DOHH2 (cell line): ENCODE measurements at regions not wholly inside any gene's neighbourhood (a gene's known extent, or its start where the extent isn't known, plus 50 kb on each side); places are given as distances from the start of the nearest gene placed in this dataset.

Experiments
- H3F3A ChIP-seq: fragments of 200-600 bp; sonication (generic), shearing (Covaris generic); 2 replicates; pipeline ENCODE4 v1.6.0; 2016; ENCODE audit warnings: antibody characterized with exemption, mild to moderate bottlenecking; ENCODE audit not compliant: control insufficient read depth, insufficient read depth
- H3K27ac ChIP-seq: fragments of 200-600 bp; sonication (generic); 2 replicates; pipeline ENCODE4 v1.5.1; 2014; ENCODE audit warnings: low read depth, mild to moderate bottlenecking, low read length, moderate library complexity
- H3K27me3 ChIP-seq: fragments of 200-600 bp; sonication (generic); 2 replicates; pipeline ENCODE4 v1.6.1; 2014; ENCODE audit warnings: mild to moderate bottlenecking, low read length, mixed read lengths; ENCODE audit not compliant: control insufficient read depth
- H3K36me3 ChIP-seq: fragments of 200-600 bp; sonication (generic); 2 replicates; pipeline ENCODE4 v1.6.1; 2014; ENCODE audit warnings: mild to moderate bottlenecking, low read length, moderate library complexity, mixed read lengths; ENCODE audit not compliant: control insufficient read depth
- H3K4me1 ChIP-seq: fragments of 200-600 bp; sonication (generic); 2 replicates; pipeline ENCODE4 v1.6.1; 2014; ENCODE audit warnings: mild to moderate bottlenecking, low read length, mixed read lengths; ENCODE audit not compliant: control insufficient read depth
- H3K4me2 ChIP-seq: fragments of 200-600 bp; sonication (generic); 2 replicates; pipeline ENCODE4 v1.6.0; 2014; ENCODE audit warnings: mild to moderate bottlenecking, low read length, moderate library complexity
- H3K4me3 ChIP-seq: fragments of 200-600 bp; sonication (generic); 2 replicates; pipeline ENCODE4 v1.5.1; 2014; ENCODE audit warnings: mild to moderate bottlenecking, low read length, mixed read lengths
- H3K79me2 ChIP-seq: fragments of 200-600 bp; sonication (generic); 2 replicates; pipeline ENCODE4 v1.6.1; 2014; ENCODE audit warnings: mild to moderate bottlenecking, low read length, mixed read lengths; ENCODE audit not compliant: control insufficient read depth
- H3K9me2 ChIP-seq: fragments of 200-600 bp; sonication (generic); replicated peaks from 2 replicates; pipeline ENCODE4 v1.6.1; 2014; ENCODE audit warnings: mild to moderate bottlenecking, low read length, mixed read lengths; ENCODE audit not compliant: control insufficient read depth
- H3K9me3 ChIP-seq: fragments of 200-600 bp; sonication (generic); 2 replicates; pipeline ENCODE4 v1.6.1; 2014; ENCODE audit warnings: antibody characterized with exemption, low read length, mixed read lengths; ENCODE audit not compliant: control insufficient read depth, insufficient read depth
- H4K20me1 ChIP-seq: fragments of 200-600 bp; sonication (generic); 2 replicates; pipeline ENCODE4 v1.6.0; 2014; ENCODE audit warnings: low read depth, mild to moderate bottlenecking, antibody characterized with exemption, low read length, moderate library complexity; ENCODE audit not compliant: control insufficient read depth, insufficient read depth
- EZH2phosphoT487 ChIP-seq: fragments of 200-600 bp; sonication (generic); IDR thresholded peaks from 2 replicates; pipeline ENCODE4 v1.6.1; 2017; ENCODE audit warnings: borderline replicate concordance, mild to moderate bottlenecking, antibody characterized with exemption, low read length, moderate library complexity, mixed read lengths
- TF ChIP-seq, protein P1 (sequence below): fragments of 200-600 bp; sonication (generic); IDR thresholded peaks from one replicate; pipeline ENCODE4 v1.5.1; 2014; ENCODE audit warnings: antibody characterized with exemption, mild to moderate bottlenecking, low read depth, low read length; ENCODE audit not compliant: poor library complexity, severe bottlenecking

DNA sequence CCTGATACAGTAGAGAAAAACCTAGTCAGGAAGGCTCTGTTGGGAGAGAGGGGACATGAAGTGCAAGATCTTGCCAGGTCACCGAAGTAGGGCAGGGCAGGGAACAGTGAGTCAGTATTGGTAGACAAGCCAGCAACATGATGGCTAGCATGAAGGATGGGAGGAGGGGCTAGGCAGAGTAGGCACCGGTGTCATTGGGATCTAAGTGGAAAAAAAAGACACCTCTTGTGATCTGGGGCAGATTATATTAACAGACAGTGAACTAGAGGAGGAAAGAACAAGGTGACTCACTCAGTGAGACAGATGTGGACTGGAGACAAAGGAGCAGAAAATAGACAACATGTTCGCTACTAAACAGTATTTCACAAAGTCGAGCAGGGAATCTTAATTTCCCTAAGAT is 149.2 kb upstream of the SLC24A5 start:
- no peaks in the 10 kb centered on the region for H3K36me3 ChIP-seq
- TF ChIP-seq EZH2phosphoT487: no peak
- TF ChIP-seq, protein P1, sequence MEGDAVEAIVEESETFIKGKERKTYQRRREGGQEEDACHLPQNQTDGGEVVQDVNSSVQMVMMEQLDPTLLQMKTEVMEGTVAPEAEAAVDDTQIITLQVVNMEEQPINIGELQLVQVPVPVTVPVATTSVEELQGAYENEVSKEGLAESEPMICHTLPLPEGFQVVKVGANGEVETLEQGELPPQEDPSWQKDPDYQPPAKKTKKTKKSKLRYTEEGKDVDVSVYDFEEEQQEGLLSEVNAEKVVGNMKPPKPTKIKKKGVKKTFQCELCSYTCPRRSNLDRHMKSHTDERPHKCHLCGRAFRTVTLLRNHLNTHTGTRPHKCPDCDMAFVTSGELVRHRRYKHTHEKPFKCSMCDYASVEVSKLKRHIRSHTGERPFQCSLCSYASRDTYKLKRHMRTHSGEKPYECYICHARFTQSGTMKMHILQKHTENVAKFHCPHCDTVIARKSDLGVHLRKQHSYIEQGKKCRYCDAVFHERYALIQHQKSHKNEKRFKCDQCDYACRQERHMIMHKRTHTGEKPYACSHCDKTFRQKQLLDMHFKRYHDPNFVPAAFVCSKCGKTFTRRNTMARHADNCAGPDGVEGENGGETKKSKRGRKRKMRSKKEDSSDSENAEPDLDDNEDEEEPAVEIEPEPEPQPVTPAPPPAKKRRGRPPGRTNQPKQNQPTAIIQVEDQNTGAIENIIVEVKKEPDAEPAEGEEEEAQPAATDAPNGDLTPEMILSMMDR: no peak
- H3K4me3 ChIP-seq: no peak overlapping the region
- no peaks in the 10 kb centered on the region for H3K79me2 ChIP-seq
- H3K4me2 ChIP-seq: no peak overlapping the region
- H4K20me1 ChIP-seq: no peaks in the 10 kb centered on the region
- H3K4me1 ChIP-seq: no peaks in the 10 kb centered on the region
- H3K9me3 ChIP-seq: no peaks in the 10 kb centered on the region
- no peaks in the 10 kb centered on the region for H3K9me2 ChIP-seq
- H3K27me3 ChIP-seq: no peaks in the 10 kb centered on the region
- H3K27ac ChIP-seq: no peak overlapping the region
- no peaks in the 10 kb centered on the region for H3F3A ChIP-seq

DNA sequence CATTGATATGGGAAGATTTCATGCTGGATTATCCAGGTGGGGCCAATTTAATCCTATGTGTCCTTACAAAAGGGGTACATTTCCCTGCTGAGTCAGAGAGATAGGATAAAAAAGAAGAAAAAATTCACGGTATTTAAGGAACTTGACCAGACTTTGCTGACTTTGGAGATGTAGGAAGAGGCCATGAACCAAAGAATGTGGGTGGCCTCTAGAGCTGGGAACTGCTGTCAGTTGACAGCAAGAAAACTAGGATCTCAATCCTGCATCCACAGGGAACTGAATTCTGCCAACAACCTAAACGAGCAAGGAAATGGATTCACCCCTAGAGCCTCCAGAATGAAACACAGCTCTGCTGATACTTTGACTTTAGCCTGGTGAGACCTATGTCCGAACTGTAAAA is 148.1 kb upstream of the SLC24A5 start:
- Histone ChIP-seq H3K36me3 (no peaks in the 10 kb centered on the region), H3K27ac (no peak overlapping the region), H4K20me1 (no peaks in the 10 kb centered on the region), H3K4me2 (no peak overlapping the region), H3K4me3 (no peak overlapping the region), H3K9me2 (no peaks in the 10 kb centered on the region), H3K27me3 (no peaks in the 10 kb centered on the region), H3F3A (no peaks in the 10 kb centered on the region), H3K4me1 (no peaks in the 10 kb centered on the region), H3K79me2 (no peaks in the 10 kb centered on the region), H3K9me3 (no peaks in the 10 kb centered on the region)
- TF ChIP-seq, protein P1: no peak
- no peak for TF ChIP-seq EZH2phosphoT487

DNA sequence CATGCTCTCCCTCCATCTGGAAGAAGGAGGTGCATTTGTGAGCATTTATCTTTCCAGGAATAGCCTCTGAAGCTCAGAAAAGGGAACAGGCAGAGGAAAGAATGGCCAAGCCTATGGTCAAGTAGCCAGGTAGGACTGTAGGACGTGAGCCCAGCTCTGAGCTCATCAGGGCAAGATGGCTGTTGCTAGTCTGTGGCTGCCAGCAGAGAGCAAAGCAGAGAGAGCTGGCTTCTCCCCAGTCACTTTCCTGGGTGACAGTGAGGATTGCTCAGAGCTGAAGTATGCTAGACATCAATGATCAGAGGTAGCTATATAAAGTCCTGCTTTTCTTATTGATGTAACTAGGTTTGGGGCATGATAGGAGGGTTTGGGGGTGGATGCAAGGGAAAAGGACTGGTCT is 146.1 kb upstream of the SLC24A5 start:
- no peak overlapping the region for H3K4me2 ChIP-seq
- no peaks in the 10 kb centered on the region for H3F3A ChIP-seq
- H4K20me1 ChIP-seq: no peaks in the 10 kb centered on the region
- no peak overlapping the region for H3K27ac ChIP-seq
- no peaks in the 10 kb centered on the region for H3K79me2 ChIP-seq
- TF ChIP-seq EZH2phosphoT487: no peak
- TF ChIP-seq, protein P1: no peak
- no peaks in the 10 kb centered on the region for H3K9me2 ChIP-seq
- no peaks in the 10 kb centered on the region for H3K36me3 ChIP-seq
- H3K27me3 ChIP-seq: no peaks in the 10 kb centered on the region
- H3K9me3 ChIP-seq: no peaks in the 10 kb centered on the region
- H3K4me3 ChIP-seq: no peak overlapping the region
- H3K4me1 ChIP-seq: no peaks in the 10 kb centered on the region

DNA sequence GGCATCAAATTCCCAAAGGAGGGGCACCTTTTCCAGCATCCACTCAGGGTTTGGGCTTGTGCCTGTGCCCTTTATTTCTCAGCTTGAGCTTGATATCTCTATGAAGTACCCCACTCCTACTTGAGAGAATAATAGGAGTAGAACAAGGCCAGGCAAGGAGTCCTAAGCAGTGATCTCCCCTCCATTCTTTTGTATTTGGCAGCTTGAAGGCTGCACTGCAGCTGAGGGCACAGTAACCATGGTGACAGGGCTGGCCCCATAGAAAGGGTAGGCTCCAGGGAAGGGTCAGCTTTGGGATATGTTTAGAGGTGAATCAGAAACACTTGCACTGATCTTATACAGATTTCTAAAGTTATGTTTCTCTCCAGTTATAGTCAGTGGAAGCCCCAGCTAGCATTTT is 145.4 kb upstream of the SLC24A5 start:
- Histone ChIP-seq H3K79me2 (no peaks in the 10 kb centered on the region), H3K4me2 (no peak overlapping the region), H4K20me1 (no peaks in the 10 kb centered on the region), H3K27me3 (no peaks in the 10 kb centered on the region), H3K36me3 (no peaks in the 10 kb centered on the region), H3F3A (no peaks in the 10 kb centered on the region), H3K4me1 (no peaks in the 10 kb centered on the region), H3K9me3 (no peaks in the 10 kb centered on the region), H3K9me2 (no peaks in the 10 kb centered on the region), H3K4me3 (no peak overlapping the region), H3K27ac (no peak overlapping the region)
- TF ChIP-seq EZH2phosphoT487: no peak
- TF ChIP-seq, protein P1: no peak
